ENCODE measurements at regions not wholly inside any gene's neighbourhood (a gene's known extent, or its start where the extent isn't known, plus 50 kb on each side); places are given as distances from the start of the nearest gene placed in this dataset.
A peak's percentile ranks its signal among the peaks of the same experiment; 100 is the strongest.

DNA sequence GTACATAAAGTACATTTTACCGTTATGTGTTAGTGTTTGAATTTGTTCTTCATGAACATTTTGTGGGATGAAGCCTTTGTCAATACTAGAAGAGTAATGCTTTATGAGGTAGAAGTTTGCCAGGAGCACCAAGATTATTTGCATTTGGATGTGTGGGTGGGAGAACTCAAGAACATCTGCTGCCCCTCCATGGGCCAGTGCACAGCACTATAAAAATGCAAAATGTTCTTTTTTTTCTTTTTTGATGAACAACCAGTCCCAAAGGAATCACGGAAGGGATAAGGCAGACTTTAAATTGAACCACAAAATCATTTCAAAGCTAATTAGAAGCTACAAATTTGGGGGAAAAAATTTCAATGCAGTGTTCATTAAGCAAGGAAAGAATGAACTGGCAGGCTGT lies 300.3 kb upstream of the NWD2 start:
- no peak for DNase-seq (ENCODE audit: low read depth)

DNA sequence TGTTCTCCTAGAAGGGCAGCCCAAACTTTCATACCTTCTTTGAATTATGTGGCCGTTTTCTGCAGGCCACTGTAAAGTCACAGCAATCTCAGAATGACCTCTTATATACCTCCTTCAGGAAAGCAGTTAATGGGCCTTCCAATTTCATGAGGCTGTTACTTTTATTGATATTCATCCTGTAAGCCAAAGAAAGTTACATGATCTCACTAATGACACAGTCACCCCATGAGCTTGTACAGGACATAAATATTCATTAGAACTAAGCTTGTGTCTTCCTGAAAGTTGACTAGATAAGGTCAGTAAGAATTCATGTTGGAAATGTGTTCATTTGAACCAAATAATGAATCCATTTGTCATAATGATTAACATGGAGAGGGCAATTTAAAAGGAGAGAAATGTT lies 283.1 kb upstream of the NWD2 start:
- no peak for DNase-seq (ENCODE audit: low read depth)

DNA sequence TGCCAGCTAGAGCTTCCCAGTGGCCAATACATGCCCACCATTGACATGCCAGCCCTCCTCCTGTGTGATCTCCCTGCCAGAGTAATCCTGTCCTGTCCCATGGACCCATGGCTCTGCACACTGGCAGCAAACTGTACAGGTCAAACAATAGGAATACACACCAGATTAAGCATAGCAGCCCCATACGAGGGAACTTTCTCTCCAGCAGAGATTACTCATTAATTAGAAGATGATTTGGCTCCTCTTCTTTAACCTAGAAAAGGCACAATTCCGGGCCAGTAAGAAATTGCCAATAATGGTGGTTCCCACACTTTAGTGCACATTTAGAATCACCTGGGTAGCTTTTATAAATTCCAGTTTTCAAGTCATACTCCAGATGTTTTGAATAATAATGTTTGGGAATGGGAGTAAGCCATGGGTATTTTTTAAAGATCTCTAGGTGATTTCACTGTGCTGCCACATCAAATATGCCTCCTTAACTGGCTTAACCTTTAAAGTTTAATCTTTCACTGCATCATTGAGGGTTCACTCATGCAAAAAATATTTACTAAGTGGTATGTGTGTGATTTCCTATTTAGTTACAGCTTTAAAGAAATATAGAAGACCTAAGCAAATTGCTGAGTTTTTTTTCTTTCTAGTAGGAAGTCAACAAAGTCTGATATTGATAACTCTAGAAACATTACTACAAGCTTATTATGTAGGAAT lies 277.6 kb upstream of the NWD2 start:
- DNase-seq (ENCODE audit: low read depth), result no peak

- DNase-seq (ENCODE audit: low read depth), result no peak
These were observed 265.0 kb upstream of the NWD2 start for GRCh38 chr4:36979533-36979932.

GRCh38 chr4:36990128-36990872 lies 254.2 kb upstream of the NWD2 start:
- no peak for DNase-seq (ENCODE audit: low read depth)

GRCh38 chr4:36997727-36998126 lies 246.8 kb upstream of the NWD2 start:
- DNase-seq (ENCODE audit: low read depth), result peak; percentile 33

- DNase-seq (ENCODE audit: low read depth), result no peak
These were observed 244.3 kb upstream of the NWD2 start for GRCh38 chr4:37000281-37000680.

DNA sequence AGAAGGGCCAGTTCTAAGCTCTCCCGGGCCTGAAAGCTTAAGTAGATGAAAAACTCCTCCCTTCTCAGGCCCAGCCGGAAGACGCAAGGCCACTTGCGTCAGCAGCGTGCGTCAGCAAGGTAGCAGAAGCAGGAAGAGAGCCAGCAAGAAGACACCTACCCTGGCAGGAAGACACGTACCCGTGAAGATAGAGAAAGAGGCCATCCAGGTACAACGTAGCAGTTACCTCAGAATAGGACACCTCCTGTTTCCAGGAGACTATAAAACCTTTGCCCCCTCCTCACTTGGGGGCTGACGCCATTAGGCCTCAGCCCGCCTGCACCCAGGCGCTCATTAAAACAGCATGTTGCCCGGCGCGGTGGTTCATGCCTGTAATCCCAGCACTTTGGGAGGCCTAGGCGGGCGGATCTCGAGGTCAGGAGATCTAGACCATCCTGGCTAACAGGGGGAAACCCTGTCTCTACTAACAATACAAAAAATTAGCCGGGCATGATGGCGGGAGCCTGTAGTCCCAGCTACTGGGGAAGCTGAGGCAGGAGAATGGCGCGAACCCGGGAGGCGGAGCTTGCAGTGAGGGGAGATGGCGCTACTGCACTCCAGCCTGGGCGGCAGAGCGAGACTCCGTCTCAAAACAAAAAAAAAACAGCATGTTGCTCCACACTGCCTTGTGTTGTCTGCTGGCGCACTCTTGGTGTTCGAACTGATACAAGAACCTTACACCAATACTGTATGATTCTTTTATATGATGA lies 242.7 kb upstream of the NWD2 start:
- DNase-seq (ENCODE audit: low read depth), result peak; percentile 72

GRCh38 chr4:37002625-37003024 lies 241.9 kb upstream of the NWD2 start:
- peak; percentile 21 for DNase-seq (ENCODE audit: low read depth)

DNA sequence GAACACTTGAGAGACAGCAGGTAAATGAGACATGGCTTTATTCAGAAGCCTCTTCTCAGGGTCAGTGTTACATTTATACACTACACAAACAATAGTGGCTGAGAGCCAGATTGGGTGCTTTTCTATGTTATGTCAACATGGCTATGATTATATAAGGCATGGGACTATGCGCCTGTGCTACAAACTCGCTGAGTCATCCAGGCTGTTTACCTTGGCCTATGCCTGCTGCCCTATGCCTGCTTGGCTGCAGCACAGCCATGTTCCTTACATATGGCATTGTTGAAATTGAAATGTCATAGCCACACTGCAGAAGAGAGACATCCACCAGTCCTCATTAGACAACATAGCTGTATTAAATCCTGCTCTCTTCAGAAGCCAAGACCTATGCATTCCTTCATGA lies 236.3 kb upstream of the NWD2 start:
- DNase-seq (ENCODE audit: low read depth), result peak; percentile 53

GRCh38 chr4:37014584-37014983 lies 230.0 kb upstream of the NWD2 start:
- DNase-seq (ENCODE audit: low read depth), result no peak

DNA sequence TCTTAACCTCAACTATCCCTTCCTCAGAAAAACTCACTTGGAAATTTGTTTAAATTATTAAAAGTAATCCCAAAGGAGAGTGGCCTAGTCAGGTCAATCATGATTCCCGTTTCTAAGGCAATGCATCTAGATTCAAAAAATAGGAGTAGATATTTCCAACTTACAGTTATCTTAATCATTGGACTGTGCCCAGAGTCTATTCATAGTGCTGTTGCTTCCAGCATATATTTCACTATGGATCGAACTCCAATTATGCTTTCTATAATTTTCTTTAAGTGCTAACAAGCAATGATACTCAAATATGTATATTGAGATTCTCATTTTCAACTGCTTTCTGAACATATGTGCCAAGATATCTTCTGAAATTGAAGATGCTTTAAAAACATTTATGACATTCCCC lies 229.2 kb upstream of the NWD2 start:
- no peak for DNase-seq (ENCODE audit: low read depth)

GRCh38 chr4:37023504-37023903 lies 221.0 kb upstream of the NWD2 start:
- DNase-seq (ENCODE audit: low read depth), result no peak

DNA sequence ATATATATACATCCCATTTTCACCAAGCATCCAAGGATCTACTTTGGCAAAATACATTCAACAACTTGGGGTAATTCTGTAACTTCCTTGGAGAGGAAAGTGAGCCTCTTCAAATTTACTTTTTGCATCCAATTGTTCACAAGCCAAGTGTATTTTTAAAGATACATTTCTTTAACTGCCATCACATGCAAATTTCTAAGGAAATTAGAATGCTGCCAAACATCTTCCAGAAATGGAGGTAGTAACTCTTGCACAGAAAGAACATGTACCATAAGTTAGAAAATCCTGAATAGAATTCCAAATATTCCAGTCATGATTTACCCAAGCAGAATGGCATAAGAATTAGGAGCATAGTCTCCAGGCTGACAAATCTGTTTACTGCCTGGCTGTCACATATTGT lies 220.5 kb upstream of the NWD2 start:
- no peak for DNase-seq (ENCODE audit: low read depth)

GRCh38 chr4:37040816-37041215 lies 203.7 kb upstream of the NWD2 start:
- no peak for DNase-seq (ENCODE audit: low read depth)

DNA sequence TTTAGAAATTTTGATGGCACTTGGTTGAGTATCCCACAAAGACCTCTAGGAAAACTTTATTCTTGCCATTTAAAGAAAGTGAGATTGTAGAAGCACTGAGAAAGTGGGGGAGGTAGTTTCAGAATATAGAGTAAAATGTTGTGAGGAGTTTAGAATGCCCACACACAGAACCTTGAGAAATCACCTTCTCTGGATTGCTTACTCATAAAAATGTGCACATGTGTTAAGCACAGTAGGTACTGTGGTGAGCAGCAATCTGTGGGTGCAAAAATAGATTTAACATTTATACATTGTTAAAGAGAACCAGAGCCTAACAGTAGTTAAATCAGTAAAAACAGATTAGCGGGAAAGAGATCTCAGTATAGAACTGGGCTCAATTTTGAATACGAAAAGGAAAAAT lies 201.2 kb upstream of the NWD2 start:
- DNase-seq (ENCODE audit: low read depth), result no peak

DNA sequence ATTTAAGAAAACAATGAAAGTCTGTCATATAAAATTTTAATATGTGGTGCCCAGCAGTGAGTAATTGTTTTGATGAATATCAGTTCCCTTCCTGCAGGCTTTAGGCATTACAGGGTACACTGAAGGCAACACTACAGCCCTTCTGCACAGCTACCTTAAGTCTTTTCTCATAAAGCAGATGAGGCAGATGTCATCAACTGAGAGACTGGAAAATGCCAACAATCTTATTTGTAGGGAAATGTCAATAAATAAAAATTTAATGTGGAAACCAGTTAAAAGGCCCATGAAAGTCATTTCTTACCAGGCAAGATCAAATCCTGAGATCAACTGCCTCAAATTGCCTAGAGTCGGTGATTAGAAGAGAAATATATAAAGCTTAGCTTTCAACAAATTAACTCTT lies 193.4 kb upstream of the NWD2 start:
- DNase-seq (ENCODE audit: low read depth), result no peak

- no peak for DNase-seq (ENCODE audit: low read depth)
These were observed 192.7 kb upstream of the NWD2 start for GRCh38 chr4:37051866-37052265.

GRCh38 chr4:37054531-37055077 lies 189.9 kb upstream of the NWD2 start:
- no peak for DNase-seq (ENCODE audit: low read depth)

DNA sequence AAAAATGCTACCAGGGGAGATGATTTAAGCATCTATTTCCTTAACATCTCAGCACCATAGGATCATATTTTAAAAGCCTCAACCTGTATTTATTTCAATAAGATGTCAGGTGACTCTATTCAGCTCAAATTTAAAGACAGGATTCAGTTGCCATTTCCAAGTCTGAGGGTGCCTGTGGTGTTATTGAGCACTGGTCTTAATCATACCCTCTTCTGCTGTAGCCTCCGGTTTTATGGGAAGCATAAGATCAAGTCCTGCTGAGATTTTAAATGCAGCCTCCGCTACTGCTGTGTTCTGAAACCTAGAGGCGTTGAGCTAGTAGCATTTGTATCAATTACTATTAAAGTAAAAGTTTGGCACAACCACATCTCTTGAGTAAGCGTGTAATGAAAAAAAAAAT lies 185.7 kb upstream of the NWD2 start:
- DNase-seq (ENCODE audit: low read depth), result no peak

DNA sequence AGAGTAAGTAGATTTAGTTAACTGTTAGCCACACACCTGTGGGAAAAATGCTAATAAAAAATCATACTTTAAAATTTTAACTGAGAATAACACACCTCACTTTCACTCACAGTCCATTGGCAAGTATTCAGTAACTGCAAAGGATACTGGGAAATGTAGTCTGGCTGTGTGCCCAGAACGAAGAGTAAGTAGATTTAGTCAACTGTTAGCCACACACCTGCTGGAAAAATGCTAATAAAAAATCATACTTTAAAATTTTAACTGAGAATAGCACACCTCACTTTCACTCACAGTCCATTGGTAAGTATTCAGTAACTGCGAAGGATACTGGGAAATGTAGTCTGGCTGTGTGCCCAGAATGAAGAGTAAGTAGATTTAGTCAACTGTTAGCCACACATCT lies 178.4 kb upstream of the NWD2 start:
- DNase-seq (ENCODE audit: low read depth), result no peak

DNA sequence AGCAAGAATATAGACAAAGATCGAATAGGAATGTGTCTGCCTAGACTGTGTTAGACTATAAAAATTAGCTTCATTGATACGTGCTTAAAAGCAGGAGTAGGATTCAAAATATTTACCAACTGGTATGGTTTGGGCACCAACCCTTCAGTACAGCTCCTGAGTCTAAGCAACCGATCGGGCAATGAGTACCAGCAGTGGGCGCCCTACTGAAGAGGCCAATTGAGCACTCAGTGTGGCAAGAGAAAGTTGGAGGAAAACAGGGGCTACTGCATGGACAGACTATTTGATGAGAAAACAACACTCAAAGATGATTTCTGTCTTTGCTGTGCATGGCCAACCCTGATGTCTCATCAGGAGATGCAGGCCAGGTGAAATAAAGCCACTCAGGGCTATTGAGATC lies 176.0 kb upstream of the NWD2 start:
- no peak for DNase-seq (ENCODE audit: low read depth)

DNA sequence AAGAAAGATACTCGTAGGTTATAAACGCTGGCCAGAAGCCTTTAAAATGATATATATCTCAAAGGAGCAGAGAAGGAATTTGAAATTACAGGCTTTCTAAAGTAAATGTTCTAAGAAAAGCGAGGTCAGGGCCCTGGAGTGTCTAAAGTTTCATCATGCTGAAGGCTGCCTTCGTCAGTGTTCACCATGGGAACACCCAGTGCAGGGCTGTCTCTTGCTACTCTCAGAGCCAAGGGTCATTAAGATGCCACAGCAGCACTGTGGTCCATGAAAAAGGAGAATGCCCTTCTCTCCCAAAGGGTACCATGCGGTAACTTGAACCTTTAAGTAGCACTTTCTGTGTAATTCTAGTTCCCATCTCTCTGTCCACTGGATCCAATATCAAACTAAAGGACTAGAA lies 174.5 kb upstream of the NWD2 start:
- no peak for DNase-seq (ENCODE audit: low read depth)
